GM06990 (cell line): ENCODE measurements at regions not wholly inside any gene's neighbourhood (a gene's known extent, or its start where the extent isn't known, plus 50 kb on each side); places are given as distances from the start of the nearest gene placed in this dataset.
"Not testable (repeated sequence)": the region's sequence is repeated elsewhere in the genome, so short reads cannot be mapped to it uniquely, and the experiment has no call there.

Experiments
- DNase-seq: peaks from one replicate; pipeline ENCODE4 v3.0.0-alpha.2; 2011; ENCODE audit not compliant: insufficient read length; ENCODE audit errors: extremely low read depth
- H3K27me3 ChIP-seq: replicated peaks from 2 replicates; pipeline ENCODE4 v1.6.0; 2011; ENCODE audit warnings: low read length; ENCODE audit not compliant: control insufficient read depth, insufficient read depth
- H3K36me3 ChIP-seq: 2 replicates; pipeline ENCODE4 v1.5.1; 2011; ENCODE audit warnings: low read length; ENCODE audit not compliant: control insufficient read depth, insufficient read depth
- H3K4me3 ChIP-seq: replicated peaks from 2 replicates; pipeline ENCODE4 v1.5.1; 2011; ENCODE audit warnings: low read depth, mild to moderate bottlenecking, control low read depth, low read length
- CTCF ChIP-seq: IDR thresholded peaks from 2 replicates; pipeline ENCODE4 v1.5.1; 2011; ENCODE audit warnings: low read length, control low read depth, mild to moderate bottlenecking, inconsistent platforms; ENCODE audit not compliant: insufficient read depth, poor library complexity, severe bottlenecking

- Histone ChIP-seq H3K36me3 (no peaks in the 10 kb centered on the region), H3K4me3 (no peak overlapping the region), H3K27me3 (no peaks in the 10 kb centered on the region)
- no peak for TF ChIP-seq CTCF
- no peak for DNase-seq
Observed at GRCh38 chr12:33614630-33615029, 175.0 kb upstream of the SYT10 start.

- Histone ChIP-seq H3K4me3 (no peak overlapping the region), H3K36me3 (no peaks in the 10 kb centered on the region), H3K27me3 (no peaks in the 10 kb centered on the region)
- TF ChIP-seq CTCF: no peak
- no peak for DNase-seq
Observed at GRCh38 chr12:33617218-33617617, 177.6 kb upstream of the SYT10 start.

- Histone ChIP-seq H3K4me3 (no peak overlapping the region), H3K36me3 (no peaks in the 10 kb centered on the region), H3K27me3 (no peaks in the 10 kb centered on the region)
- no peak for TF ChIP-seq CTCF
- no peak for DNase-seq
Observed at GRCh38 chr12:33628087-33628486, 188.5 kb upstream of the SYT10 start.

- no peaks in the 10 kb centered on the region for H3K36me3 ChIP-seq
- H3K27me3 ChIP-seq: no peaks in the 10 kb centered on the region
- no peak for TF ChIP-seq CTCF
- DNase-seq: no peak
- no peak overlapping the region for H3K4me3 ChIP-seq
Observed at GRCh38 chr12:33634544-33634943, 194.9 kb upstream of the SYT10 start.

DNA sequence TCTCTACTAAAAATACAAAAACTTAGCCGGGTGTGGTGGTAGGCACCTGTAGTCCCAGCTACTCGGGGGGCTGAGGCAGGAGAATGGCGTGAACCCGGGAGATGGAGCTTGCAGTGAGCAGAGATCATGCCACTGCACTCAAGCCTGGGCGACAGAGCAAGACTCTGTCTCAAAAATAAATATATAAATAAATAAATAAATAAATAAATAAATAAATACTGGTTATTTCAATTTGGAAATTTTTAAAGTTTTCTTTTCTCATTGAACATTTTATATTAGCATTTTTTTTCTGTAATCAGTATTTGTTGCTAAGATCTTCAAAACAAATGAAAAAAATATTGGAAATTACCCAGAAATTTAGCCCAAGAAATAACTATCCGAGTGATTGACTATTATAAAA lies 197.3 kb upstream of the SYT10 start:
- H3K27me3 ChIP-seq, H3K36me3 ChIP-seq, DNase-seq, H3K4me3 ChIP-seq: not testable (repeated sequence)

DNA sequence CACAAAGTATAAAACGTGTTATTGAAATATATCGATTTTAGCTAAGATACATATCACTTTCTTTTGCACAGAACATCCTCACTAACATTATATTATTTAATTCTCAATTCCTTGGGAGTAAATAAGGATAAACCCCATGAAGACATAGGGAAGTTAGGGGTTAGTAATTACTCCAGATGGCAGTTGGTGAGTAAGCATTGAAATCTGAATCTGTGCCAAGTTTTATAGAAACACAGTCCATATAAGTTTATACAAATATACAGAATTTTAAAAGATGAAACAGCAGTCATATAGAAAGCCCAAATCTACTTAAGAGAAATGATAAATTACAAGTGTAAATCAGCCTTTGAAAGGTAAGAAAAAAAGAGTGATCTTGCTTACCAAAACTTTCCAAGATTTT lies 200.4 kb upstream of the SYT10 start:
- H3K27me3 ChIP-seq: no peaks in the 10 kb centered on the region
- no peak for TF ChIP-seq CTCF
- no peak for DNase-seq
- H3K4me3 ChIP-seq: no peak overlapping the region
- H3K36me3 ChIP-seq: no peaks in the 10 kb centered on the region

- no peak overlapping the region for H3K4me3 ChIP-seq
- no peaks in the 10 kb centered on the region for H3K27me3 ChIP-seq
- no peak for DNase-seq
- H3K36me3 ChIP-seq: no peaks in the 10 kb centered on the region
- no peak for TF ChIP-seq CTCF
Observed at GRCh38 chr12:33649992-33650391, 210.4 kb upstream of the SYT10 start.
